Liver (tissue), 8 donors: ENCODE measurements at regions not wholly inside any gene's neighbourhood (a gene's known extent, or its start where the extent isn't known, plus 50 kb on each side); places are given as distances from the start of the nearest gene placed in this dataset.

Experiments used
- DNase-seq: peaks from one replicate; pipeline ENCODE4 v3.0.0-alpha.2; 2017; ENCODE audit warnings: low spot score
- H3K27ac ChIP-seq, 2 donors: one replicate each; pipeline ENCODE4 v1.7.0; 2013; ENCODE audit warnings: inconsistent platforms in 2 of 2, low read length in 2 of 2, control low read depth in 1 of 2, low read depth in 1 of 2, mild to moderate bottlenecking in 1 of 2
- H3K27me3 ChIP-seq, 4 donors: one replicate each; pipeline versions ENCODE4 v1.6.1 to v1.7.0; 2013; ENCODE audit warnings: low read length in 3 of 4, inconsistent platforms in 1 of 4, mild to moderate bottlenecking in 1 of 4, moderate library complexity in 1 of 4; ENCODE audit not compliant: control insufficient read depth in 4 of 4, insufficient read depth in 4 of 4
- H3K36me3 ChIP-seq, 4 donors: one replicate each; pipeline versions ENCODE4 v1.6.1 to v1.7.0; 2013; ENCODE audit warnings: low read length in 3 of 4, mild to moderate bottlenecking in 3 of 4, low read depth in 1 of 4, moderate library complexity in 1 of 4; ENCODE audit not compliant: control insufficient read depth in 4 of 4, insufficient read depth in 3 of 4
- H3K4me1 ChIP-seq, 4 donors: one replicate each; pipeline versions ENCODE4 v1.6.1 to v1.7.0; 2013; ENCODE audit warnings: low read length in 3 of 4, mild to moderate bottlenecking in 3 of 4, moderate library complexity in 1 of 4; ENCODE audit not compliant: control insufficient read depth in 4 of 4, insufficient read depth in 4 of 4
- H3K4me3 ChIP-seq, 3 donors: one replicate each; pipeline versions ENCODE4 v1.6.1 to v1.7.0; 2013; ENCODE audit warnings: low read length in 3 of 3, control low read depth in 1 of 3, low read depth in 1 of 3, mild to moderate bottlenecking in 1 of 3
- H3K9ac ChIP-seq, 2 donors: one replicate each; pipeline ENCODE4 v1.7.0; 2013; ENCODE audit warnings: low read length in 2 of 2, mild to moderate bottlenecking in 2 of 2, moderate library complexity in 2 of 2, control low read depth in 1 of 2, low read depth in 1 of 2
- H3K9me3 ChIP-seq, 4 donors: one replicate each; pipeline versions ENCODE4 v1.6.1 to v1.7.0; 2013; ENCODE audit warnings: low read length in 3 of 4; ENCODE audit not compliant: control insufficient read depth in 4 of 4
- EGR1 ChIP-seq, 2 donors: IDR thresholded peaks; 2 replicates each; pipeline ENCODE4 v1.6.1; 2016 to 2018; ENCODE audit warnings: antibody characterized with exemption in 2 of 2, low read depth in 2 of 2
- FOXA1 ChIP-seq: IDR thresholded peaks from 2 replicates; pipeline ENCODE4 v1.6.1; 2016; ENCODE audit warnings: antibody characterized with exemption
- FOXA2 ChIP-seq: IDR thresholded peaks from 2 replicates; pipeline ENCODE4 v1.6.1; 2016; ENCODE audit warnings: antibody characterized with exemption
- HNF4A ChIP-seq, 2 donors: conservative IDR thresholded peaks; 2 replicates each; pipeline ENCODE4 v1.6.1; 2016; ENCODE audit warnings: antibody characterized with exemption in 2 of 2, mild to moderate bottlenecking in 2 of 2
- HNF4G ChIP-seq: IDR thresholded peaks from 2 replicates; pipeline ENCODE4 v1.6.1; 2016; ENCODE audit warnings: antibody characterized with exemption
- JUND ChIP-seq, 2 donors: IDR thresholded peaks; 2 replicates each; pipeline ENCODE4 v1.6.1; 2016; ENCODE audit warnings: antibody characterized with exemption in 2 of 2
- MAX ChIP-seq: IDR thresholded peaks from 2 replicates; pipeline ENCODE4 v1.6.1; 2016; ENCODE audit warnings: antibody characterized with exemption
- NR2F2 ChIP-seq: IDR thresholded peaks from 2 replicates; pipeline ENCODE4 v1.6.1; 2016; ENCODE audit warnings: antibody characterized with exemption
- SP1 ChIP-seq: IDR thresholded peaks from 2 replicates; pipeline ENCODE4 v1.6.1; 2018; ENCODE audit warnings: antibody characterized with exemption, mild to moderate bottlenecking
- TAF1 ChIP-seq: conservative IDR thresholded peaks from 2 replicates; pipeline ENCODE4 v1.6.1; 2016; ENCODE audit warnings: antibody characterized with exemption, mild to moderate bottlenecking
- YY1 ChIP-seq: IDR thresholded peaks from 2 replicates; pipeline ENCODE4 v1.6.1; 2016; ENCODE audit warnings: antibody characterized with exemption, mild to moderate bottlenecking
- WGBS: extraction: QIAGEN DNeasy Blood & Tissue Kit; methylation state at CpG from one replicate; pipeline ENCODE4 v1.1.7; 2013; 5-methylcytosine and 5-hydroxymethylcytosine counted together
- TF ChIP-seq, protein P1 (sequence below): fragments of 150-350 bp; IDR thresholded peaks from 2 replicates; pipeline ENCODE4 v1.5.1; 2017; ENCODE audit warnings: improper control_type of control experiment, low read depth, low read length; ENCODE audit not compliant: missing input control
- donor health status: healthy.
- donor health status: healthy.
- donor health status: healthy.
- donor health status: healthy.
- donor health status: healthy.

- Histone ChIP-seq H3K4me3 (no peak overlapping the region), H3K27ac (no peak overlapping the region), H3K27me3 (peaks cover 0 to 2% (median 0%) of the 10 kb centered on the region in 4 donors), H3K9ac (no peak overlapping the region), H3K4me1 (no peaks in the 10 kb centered on the region), H3K9me3 (no peaks in the 10 kb centered on the region), H3K36me3 (no peaks in the 10 kb centered on the region)
- DNase-seq, result no peak
- TF ChIP-seq, protein P1, sequence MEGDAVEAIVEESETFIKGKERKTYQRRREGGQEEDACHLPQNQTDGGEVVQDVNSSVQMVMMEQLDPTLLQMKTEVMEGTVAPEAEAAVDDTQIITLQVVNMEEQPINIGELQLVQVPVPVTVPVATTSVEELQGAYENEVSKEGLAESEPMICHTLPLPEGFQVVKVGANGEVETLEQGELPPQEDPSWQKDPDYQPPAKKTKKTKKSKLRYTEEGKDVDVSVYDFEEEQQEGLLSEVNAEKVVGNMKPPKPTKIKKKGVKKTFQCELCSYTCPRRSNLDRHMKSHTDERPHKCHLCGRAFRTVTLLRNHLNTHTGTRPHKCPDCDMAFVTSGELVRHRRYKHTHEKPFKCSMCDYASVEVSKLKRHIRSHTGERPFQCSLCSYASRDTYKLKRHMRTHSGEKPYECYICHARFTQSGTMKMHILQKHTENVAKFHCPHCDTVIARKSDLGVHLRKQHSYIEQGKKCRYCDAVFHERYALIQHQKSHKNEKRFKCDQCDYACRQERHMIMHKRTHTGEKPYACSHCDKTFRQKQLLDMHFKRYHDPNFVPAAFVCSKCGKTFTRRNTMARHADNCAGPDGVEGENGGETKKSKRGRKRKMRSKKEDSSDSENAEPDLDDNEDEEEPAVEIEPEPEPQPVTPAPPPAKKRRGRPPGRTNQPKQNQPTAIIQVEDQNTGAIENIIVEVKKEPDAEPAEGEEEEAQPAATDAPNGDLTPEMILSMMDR, result no peak
- TF ChIP-seq NR2F2, result no peak
- no peak for TF ChIP-seq SP1
- no peak for TF ChIP-seq HNF4A (conservative IDR thresholded peaks at IDR 0.05)
- no peak for TF ChIP-seq EGR1 (IDR thresholded peaks at IDR 0.05; ENCODE audit: low read depth in 2 of 2)
- 72% methylated on average over 6 of the region's 6 CpGs for WGBS
Observed at GRCh38 chr17:45577571-45578279, 87.2 kb upstream of the PLEKHM1 start.

DNA sequence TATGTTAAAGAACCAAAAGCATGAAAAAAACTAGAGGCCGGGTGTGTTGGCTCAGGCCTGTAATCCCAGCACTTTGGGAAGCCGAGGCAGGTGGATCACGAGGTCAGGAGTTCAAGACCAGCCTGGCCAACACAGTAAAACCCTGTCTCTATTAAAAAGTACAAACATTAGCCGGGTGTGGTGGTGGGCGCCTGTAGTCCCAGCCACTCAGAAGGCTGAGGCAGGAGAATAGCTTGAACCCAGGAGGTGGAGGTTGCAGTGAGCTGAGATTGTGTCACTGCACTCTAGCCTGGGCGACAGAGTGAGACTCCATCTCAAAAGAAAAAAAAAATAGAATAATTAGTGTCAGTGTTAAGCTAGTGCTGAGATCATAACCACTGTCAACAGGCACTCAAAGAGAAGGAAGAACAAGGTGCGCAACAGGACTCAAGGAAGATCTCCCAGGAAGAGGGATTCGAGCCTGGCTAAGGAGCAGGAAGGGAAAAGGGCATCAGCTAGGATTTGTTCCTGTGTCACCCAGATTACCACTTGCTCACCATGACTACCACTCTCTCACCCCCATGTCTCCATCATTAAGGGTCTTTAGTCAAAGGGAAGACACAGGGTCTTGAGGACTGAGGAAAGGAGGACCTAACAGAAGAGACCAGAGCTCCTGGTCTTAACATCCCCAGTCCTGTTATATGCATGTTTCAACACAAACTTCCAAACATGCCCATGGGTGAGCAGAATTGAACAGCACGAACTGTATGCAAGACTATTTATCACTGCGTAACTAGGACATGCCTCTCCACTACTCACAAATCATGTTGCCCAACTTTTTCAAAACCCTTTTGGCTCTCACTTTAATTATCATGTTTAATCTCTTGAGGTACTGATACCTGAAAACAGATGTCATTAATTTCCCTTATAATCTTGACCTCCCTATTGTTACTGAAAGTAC lies 88.3 kb upstream of the PLEKHM1 start:
- 90% methylated on average over 10 of the region's 10 CpGs for WGBS
- no peaks in the 10 kb centered on the region for H3K36me3 ChIP-seq
- H3K4me3 ChIP-seq, result no peak overlapping the region
- no peak overlapping the region for H3K9ac ChIP-seq
- H3K4me1 ChIP-seq, result no peaks in the 10 kb centered on the region
- no peak overlapping the region for H3K27ac ChIP-seq
- peaks cover 0 to 4% (median 0%) of the 10 kb centered on the region in 4 donors for H3K27me3 ChIP-seq
- H3K9me3 ChIP-seq, result no peaks in the 10 kb centered on the region
- TF ChIP-seq JUND (IDR thresholded peaks at IDR 0.05), result no peak
- no peak for TF ChIP-seq MAX
- no peak for DNase-seq

DNA sequence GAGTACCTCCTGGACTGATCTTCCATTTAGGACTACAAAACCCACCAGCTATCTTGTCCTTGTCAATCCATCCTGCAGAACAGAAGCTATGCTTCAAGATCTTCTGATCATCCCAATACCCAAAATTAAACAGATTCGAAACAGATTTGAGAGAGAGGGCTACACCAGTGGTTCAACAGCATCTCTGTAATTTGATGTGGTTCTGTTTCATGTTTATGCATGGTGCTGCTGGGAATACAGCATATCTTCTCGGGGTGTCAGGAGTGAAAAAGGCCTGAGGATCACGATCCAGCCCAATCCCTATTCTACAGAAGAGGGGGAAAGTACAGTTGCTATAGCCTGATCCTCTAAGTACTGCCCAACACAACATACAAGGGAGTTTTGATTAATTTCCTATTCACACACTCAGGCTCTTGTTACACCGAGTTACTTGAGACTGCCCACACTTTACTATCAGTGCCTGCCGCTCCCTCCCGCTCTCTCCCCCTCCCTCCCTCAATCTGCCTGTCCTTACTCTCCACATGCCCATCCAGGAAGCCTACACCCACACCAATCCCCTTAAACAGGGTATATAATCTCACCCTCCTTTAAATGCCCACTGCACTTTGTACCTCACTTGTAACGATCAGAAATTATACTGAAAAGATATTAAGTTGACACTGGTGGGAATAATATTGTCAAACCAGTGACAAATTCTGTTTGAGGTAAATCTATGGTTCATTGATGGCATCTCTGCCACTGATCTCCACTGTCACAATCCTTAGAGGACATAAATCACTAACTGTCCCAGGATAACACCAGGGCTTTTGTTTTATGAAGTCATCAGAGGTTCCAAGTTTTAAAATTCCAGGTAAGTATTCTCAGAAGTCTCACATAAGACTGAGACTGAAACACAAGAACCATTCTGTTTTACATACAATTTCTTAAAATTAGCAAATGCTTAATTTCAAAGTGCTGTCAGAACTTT lies 89.3 kb upstream of the PLEKHM1 start:
- TF ChIP-seq NR2F2, result no peak
- TF ChIP-seq, protein P1, result no peak
- no peak for TF ChIP-seq YY1
- no peak for TF ChIP-seq TAF1
- TF ChIP-seq FOXA2, result no peak
- TF ChIP-seq JUND (IDR thresholded peaks at IDR 0.05), result no peak
- no peak for TF ChIP-seq FOXA1
- no peak for TF ChIP-seq HNF4G
- Histone ChIP-seq H3K36me3 (no peaks in the 10 kb centered on the region), H3K27me3 (peaks cover 0 to 4% (median 0%) of the 10 kb centered on the region in 4 donors), H3K9ac (no peak overlapping the region), H3K27ac (no peak overlapping the region), H3K9me3 (no peaks in the 10 kb centered on the region), H3K4me1 (peaks cover 0 to 7% (median 3%) of the 10 kb centered on the region in 4 donors), H3K4me3 (no peak overlapping the region)
- DNase-seq, result no peak
- 84% methylated on average over 7 of the region's 7 CpGs for WGBS
